Myocyte (in vitro differentiated cells): ENCODE measurements at regions not wholly inside any gene's neighbourhood (a gene's known extent, or its start where the extent isn't known, plus 50 kb on each side); places are given as distances from the start of the nearest gene placed in this dataset.

ENCODE experiments used
- DNase-seq: peaks from one replicate; pipeline ENCODE4 v3.0.0-alpha.2; 2012; ENCODE audit warnings: low read depth

- DNase-seq, result no peak
These were observed 83.8 kb upstream of the FNDC3B start for GRCh38 chr3:171955598-171955997.

- DNase-seq, result no peak
These were observed 83.1 kb upstream of the FNDC3B start for GRCh38 chr3:171956181-171956683.

- DNase-seq, result no peak
These were observed 82.7 kb upstream of the FNDC3B start for GRCh38 chr3:171956705-171957104.

GRCh38 chr3:171959532-171960089 is 79.8 kb upstream of the FNDC3B start:
- DNase-seq, result no peak

DNA sequence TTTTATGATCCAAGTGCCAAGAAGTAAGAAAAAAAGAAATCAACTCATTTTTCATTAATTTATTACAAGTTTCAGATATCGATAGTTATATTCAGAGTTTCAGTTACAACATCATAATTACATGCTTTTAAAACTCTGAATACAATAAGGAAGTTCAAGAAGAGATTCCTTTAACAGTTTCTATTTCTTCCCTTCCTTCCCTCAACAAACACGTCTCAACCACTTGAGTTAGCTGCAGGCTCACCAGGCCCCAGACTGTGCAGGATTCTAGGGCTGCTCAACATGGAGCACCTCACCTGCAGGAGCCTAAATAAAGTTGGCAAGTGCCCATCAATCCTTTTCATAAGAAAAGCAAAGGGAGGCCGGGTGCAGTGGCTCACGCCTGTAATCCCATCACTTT is 79.2 kb upstream of the FNDC3B start:
- DNase-seq, result no peak

DNA sequence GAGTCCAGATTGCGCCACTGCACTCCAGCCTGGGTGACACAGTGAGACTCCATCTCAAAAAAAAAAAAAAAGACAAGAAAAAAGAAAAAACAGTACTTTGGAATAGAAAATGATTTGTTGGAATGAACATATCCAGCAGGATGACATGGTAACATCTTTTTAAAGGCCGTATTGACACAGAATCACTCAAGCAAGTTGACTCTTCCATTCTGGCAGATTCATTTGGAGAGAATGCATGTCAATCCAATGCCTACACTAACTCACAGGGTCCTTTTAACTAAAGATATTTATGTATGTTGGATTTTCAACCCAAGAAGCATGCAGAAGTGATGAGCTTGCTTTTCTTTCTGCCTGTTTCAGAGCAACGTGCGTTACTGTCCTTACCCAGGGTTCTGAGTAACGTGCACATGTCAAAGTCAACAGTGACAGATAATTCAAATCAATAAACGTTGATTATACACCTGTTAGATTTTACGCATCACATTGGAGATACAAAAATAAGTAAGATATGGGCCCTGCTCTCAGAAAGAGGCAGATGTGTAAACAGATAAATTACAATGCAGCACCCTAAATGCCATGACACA is 77.1 kb upstream of the FNDC3B start:
- no peak for DNase-seq

- no peak for DNase-seq
These were observed 75.8 kb upstream of the FNDC3B start for GRCh38 chr3:171963546-171963945.

DNA sequence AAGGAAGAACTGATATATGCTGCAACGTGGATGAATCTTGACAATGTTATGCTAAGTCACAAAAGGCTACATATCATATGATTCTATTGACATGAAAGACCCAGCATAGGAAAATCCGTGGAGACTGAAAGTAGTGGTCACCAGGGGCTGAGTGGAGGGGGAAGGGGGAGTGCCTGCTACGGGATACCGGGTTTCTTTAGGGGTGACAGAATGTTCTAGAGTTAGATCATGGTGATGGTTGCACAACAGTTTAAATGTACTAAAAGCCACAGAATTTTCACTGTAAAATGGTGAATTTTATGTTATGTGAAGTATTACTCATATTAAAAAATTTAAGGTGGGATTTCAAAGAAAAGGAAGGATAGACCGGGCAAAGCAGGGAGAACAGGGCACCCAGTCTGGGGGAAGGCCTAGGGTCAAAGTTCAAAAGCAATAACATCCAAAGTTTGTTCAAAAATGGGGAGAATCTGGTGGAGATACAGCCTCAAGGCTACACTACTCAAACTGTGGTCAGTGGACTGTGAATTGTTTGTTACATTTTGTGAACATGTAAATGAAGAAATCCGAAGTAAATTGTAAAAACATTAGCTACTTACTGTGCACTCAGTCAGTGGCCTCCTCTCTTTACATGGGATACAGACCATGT is 74.2 kb upstream of the FNDC3B start:
- DNase-seq, result no peak

GRCh38 chr3:171966533-171967136 is 72.7 kb upstream of the FNDC3B start:
- DNase-seq, result no peak

GRCh38 chr3:171967137-171967783 is 72.1 kb upstream of the FNDC3B start:
- DNase-seq, result peak; percentile 69

GRCh38 chr3:171967932-171968678 is 71.3 kb upstream of the FNDC3B start:
- no peak for DNase-seq

GRCh38 chr3:171970301-171970788 is 69.0 kb upstream of the FNDC3B start:
- DNase-seq, result no peak

DNA sequence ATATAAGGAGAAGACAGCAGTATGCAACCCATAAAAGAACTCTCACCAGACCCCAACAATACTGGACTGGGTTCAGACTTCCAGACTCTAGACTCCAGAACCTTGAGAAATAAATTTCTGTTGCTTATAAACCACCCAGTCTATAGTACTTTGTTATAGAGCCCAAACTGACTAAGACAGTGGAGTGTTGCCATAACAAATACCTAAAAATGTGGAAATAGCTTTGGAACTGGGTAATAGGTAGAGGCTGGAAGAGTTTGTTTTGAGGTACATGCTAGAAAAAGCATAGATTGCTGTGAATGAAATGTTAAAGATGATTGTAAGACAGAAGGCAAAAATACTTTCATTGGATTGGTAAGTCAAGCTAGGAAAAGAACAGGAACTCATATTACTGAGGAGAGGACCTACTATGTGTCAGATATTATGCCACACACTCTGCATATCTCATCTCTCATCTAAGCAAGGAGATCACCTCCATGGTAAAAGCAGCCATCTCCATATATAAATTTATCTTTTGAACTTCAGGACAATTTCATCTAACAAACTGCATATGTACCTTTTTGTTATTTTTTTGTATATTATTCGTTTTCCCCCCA is 67.4 kb upstream of the FNDC3B start:
- DNase-seq, result no peak

DNA sequence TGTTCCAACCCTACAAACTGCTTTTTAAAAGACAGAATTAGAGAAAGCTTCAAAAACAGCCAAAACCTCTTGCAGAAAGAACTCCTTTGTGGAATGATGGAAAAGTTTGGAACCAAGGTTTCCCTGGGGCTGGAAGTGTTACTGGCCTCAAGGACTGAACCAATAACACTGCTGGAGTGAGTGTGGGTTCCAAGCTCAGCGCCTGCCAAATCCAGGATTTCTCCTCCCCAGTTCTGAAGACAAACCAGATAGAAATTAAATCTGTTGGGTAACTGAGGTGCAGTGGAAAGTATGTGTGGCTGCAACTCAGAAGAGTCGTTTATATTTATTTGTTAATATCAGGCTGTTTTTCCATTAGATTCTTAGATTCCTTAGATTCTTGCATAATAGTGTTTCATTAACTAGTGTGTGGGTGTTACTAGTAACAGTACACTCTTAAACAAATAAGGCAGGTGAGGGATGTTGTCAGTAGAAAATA is 66.5 kb upstream of the FNDC3B start:
- DNase-seq, result no peak

GRCh38 chr3:171974986-171975837 is 64.2 kb upstream of the FNDC3B start:
- no peak for DNase-seq

GRCh38 chr3:171976526-171976925 is 62.9 kb upstream of the FNDC3B start:
- peak; percentile 52 for DNase-seq

DNA sequence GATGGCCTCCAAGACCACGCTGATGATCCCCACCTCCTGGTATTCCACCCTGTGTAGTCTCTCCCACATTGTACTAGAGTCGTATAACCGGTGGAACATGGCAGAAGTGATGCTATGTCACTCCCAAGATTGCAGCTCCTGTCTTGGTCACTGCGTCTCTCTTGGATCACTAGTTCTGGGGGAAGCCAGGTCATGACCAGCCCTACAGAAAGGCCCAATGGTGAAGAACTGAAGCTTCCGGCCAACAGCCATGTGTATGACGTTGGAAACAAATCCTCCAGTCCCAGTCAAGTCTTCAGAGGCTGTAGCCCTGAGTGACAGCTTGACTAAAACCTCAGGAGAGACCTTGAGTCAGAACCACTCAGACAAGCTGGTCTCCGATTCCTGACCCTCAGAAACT is 61.9 kb upstream of the FNDC3B start:
- no peak for DNase-seq

GRCh38 chr3:171977860-171978259 is 61.5 kb upstream of the FNDC3B start:
- no peak for DNase-seq

DNA sequence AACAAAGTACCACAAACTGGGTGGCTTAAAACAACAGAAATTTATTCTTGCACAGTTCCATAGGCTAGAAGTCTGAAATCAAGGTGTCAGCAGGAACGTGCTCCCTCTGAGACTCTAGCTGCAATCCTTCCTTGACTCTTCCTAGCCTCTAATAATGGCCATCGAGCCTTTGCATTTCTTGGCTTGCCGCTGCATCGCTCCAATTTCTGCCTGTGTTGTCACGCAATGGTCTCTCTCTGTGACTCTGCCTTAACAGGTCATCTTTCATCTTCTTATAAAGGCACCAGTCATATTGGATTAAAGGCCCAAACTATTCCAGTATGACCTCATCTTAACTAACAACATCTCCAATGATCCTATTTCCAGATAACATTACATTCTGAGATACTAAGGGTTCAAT is 61.0 kb upstream of the FNDC3B start:
- DNase-seq, result no peak

DNA sequence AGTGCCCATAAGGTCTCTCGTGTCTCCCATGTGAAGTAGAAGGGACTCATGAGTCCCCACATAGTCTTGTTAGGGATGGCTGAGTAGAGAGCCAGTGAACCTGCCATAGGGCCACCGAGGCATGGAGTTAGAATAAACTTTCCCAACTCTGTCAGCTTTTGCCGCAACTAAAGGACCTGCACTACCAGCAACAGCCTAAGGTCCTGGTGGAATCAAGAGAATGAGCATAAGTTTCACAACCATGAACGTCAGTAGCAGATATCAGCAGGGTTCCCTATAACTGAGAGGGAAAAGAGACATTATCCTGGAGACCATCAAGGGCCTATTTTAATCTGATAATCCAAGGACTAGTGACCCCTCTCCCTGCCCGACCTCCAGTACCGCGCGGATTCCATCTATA is 60.3 kb upstream of the FNDC3B start:
- DNase-seq, result no peak
